HG03432 (cell line): ENCODE measurements at regions not wholly inside any gene's neighbourhood (a gene's known extent, or its start where the extent isn't known, plus 50 kb on each side); places are given as distances from the start of the nearest gene placed in this dataset.

Experiments used
- ATAC-seq: cut with Tn5 transposase; IDR thresholded peaks from one replicate; pipeline ENCODE4 v1.9.1; 2021; ENCODE audit warnings: mild to moderate bottlenecking, moderate library complexity; ENCODE audit not compliant: unreplicated experiment

DNA sequence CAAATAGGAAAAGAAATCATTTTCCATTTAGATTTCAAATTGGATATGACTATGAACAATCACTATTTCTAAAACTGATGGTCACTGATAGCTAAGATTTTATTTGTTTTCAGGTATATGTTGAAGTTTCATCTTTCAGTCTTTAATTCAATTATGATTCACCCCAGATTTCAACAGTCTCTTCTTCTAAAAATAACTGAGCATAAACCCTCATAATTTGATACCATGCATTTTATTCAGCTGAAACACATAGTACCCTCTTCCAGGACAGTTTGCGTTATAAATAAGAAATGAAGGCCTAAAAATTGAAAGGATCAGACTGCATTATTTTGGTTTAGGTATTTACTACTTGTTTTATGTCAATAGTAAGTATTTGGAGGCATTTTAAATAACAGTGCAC is 428.5 kb upstream of the NBEA start:
- ATAC-seq: no peak

DNA sequence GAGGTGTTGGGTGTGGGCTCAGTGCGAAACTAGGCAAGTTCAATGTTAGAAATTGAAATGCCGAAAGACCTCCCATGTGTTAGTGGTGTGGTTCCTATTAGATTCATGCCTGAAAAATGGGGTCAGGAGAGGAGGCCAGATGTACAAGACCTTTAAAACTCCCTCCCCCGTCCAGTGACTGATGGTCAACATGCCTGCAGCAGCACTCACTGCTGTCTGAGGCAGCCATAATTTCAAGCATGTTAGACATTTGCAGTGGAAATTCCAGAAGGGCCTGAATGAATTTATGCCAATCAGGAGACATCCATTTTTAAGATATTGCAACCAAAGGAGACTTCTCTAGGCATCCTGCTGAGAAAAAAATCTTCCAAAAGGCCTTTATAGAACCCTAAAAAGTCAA is 426.9 kb upstream of the NBEA start:
- ATAC-seq: no peak

DNA sequence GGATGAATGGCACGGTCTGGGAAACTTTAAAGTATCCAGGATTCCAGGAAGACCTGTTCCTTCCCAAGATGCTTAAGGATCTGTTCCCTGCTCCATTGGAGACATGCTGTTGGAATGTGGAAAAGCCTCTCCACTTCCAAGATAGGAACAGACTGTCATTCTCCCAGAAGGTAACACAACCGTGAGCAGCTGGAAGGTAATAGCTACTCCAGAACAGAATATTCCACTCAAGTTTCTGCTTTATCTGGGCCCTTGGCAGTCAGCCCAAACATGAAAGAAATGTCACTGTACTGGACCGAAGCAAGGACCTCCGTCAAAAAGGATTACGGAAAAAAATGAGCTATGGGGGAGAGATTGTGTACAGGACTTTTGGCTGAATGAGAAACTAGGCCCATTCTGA is 420.9 kb upstream of the NBEA start:
- ATAC-seq: no peak

DNA sequence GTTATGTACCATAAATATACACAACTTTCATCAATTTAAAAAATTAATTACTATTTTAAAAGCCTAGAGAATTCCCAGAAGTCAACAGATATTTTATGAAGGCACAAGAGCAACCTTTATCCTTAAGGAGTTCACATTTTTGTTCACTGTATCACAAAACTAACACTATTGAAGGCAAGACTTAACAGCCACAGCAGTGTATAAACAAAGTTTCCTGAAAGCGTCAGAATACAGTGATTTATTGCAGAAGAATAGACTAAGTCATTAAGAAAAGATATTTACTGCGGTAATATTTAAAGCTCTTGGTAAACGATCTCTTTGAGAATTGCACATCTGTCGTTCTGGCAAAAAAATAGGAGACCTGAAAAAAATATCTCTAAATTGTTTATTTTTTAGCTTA is 419.3 kb upstream of the NBEA start:
- no peak for ATAC-seq

DNA sequence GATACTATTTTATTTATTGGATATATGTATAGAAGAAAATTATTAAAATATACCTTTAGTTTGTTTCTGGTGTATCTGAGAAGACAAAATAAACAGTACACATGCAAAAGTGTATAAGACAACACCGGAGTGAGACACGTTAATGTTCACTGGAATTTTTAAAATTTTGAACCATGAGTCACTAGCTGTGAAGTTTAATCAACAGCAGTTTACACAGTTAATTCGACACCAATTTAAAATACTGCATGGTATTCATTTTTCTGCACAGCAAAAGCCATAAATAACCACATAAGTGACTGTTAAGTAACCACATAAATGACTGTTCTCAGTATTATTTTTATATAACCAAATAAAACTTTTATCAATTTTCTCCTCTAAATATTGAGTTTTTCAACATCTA is 418.7 kb upstream of the NBEA start:
- no peak for ATAC-seq

DNA sequence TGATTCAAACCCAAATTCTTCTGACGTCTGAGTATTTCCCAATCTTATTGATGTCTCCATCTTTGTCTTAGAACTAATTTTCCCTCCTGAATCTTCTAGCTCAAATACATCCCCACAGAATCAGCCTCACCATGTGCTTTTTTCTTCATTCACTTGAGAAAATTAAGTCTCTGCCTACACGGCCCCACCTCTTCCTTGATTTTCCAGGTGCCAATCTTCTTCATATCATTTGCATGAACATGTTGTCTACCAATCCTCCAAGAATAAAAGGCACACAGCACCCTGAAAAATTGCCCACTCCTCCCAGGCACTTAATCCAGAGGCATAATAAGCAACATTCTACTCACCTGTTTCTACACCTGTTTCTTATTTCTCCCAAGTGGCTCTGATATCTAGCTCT is 408.1 kb upstream of the NBEA start:
- ATAC-seq: no peak

DNA sequence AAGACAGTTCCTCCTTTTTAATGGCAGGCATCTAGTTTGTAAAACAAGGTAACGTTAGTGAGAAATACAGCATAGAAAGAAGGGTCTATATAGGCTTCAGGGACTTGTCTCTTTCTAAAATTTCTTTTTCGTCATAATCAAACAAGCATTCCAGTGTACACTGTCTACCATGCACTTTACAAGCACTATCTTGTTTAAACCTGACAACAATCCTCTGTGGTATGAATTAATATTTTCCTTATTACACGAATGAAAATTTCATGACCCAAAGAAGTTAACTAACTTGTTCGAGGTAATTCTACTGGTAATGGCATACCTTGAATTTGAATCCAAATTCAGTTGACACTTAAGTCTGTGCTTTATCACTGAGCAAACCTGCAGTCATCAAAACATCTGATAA is 399.7 kb upstream of the NBEA start:
- no peak for ATAC-seq

DNA sequence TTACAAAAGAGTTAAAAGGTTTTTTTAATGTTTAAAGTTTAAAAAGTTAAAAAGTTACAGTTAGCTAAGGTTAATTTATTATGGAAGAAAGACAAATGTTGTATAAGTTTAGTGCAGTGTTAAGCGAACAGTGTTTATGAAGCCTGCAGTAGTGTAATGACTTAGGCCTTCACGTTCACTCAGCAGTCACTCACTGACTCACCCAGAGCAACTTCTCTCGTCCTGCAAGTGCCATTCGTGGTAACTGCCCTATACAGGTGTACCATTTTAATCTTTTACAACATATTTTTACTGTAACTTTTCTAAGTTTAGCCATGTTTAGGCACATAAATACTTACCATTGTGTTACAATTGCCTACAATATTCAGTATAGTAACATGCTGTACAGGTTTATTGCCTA is 398.2 kb upstream of the NBEA start:
- no peak for ATAC-seq

DNA sequence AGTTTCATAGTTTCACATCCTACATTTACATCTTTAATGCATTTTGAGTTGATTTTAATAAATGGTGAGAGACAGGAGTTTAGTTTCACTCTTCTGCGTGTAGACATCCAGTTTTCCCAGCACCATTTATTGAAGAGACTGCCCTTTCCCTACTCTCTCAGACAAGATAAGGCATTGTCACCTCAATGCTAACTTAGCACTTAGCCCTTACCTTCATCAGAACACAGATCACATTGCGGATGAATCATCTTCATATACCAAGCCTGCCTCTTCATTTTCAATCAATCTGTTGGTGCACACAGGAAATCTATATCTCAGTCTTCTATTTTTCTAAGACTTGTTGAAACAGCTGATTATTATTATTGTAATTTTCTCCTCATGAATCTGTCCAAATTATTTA is 396.6 kb upstream of the NBEA start:
- ATAC-seq: no peak

DNA sequence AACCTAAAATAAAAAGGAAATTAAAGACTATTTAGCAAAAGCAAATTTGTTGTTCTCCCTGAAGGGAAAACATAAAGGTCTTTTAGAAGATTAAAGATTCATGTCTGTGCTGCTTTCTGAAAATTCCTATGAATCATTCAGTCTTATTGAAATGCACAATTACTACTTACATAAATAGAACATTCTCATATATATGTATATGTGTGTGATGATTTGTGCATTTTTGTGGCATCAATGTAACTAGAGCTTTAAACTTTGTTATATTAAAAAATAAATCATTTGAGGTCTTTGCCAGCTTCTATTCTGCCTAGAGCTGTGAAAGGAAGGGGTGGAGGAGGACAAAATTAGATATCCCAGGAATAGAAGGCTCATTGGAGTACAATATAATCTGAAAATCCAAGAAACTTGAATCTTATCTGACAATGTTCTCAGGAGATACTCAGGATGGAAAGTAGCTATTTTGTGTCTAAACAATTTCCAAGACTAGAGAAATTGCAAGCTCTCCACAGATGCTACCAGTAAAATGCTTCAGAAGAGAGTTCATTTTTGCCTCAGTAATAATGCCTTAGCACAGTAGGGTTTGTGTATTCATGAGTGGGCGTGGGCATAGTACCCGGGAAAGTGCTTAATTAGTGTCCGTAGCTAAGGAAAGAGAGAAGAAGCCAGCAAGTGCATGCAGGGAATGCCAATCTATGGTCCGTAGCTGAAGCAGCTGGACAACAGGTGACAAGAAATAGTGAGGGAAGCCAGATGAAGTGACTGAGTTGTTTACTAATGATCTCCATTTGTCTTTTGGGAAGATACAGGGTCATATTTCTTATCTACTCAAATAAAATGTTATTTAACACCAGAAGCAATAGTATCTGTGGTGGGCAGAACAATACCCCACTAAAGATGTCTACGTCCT is 395.5 kb upstream of the NBEA start:
- ATAC-seq: no peak

DNA sequence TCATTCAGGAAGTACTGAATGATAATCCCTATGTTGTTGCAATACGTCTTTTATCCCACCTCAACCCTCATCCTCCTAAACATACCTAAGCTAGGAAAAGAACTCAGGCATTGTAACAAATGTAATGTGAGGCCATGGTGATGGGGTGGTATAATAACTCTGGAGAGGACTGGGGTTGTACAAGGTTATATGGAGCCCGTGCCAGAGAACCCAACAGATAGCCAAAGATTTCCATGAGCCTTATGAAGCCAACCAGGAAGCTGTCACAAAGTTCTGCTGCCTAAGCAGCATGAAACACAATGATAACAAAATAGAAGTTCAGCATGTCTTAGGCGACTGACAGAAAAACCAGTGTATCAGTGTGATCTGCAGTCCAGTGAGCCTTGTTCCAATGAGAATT is 394.1 kb upstream of the NBEA start:
- ATAC-seq: no peak

DNA sequence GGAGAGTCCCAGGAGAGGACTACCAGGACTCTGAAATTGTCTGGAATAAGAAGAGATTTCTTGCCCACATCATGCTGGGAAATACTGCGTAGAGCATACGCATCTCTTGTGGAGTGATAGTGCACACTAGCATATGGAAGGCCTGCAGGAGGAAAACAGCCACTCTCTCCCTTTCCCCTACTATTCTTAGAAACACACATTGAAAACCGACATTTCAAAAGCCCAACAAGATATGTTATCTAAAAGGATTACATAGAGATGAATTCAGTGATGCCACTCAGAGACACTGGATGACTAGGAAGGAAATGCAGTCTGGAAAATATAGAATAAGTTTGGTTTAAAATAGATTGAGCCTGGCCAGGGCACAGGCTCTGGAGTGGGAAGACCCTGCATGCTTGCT is 388.7 kb upstream of the NBEA start:
- no peak for ATAC-seq

DNA sequence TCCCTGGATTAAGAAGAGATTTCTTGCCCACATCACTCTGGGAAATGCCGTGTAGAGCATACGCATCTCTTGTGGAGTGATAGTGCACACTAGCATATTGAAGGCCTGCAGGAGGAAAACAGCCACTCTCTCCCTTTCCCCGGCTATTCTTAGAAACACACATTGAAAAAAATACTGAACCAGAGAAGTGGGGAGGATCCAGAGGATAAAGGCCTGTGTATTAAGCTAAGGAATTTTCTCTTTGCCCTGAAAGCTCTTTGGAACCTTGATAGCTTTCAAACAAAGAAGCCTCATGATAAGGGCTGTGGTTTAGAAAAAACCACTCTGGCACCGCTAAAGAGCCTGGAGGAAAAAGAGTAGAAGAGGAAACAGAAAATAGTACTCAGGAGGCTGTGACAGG is 386.1 kb upstream of the NBEA start:
- ATAC-seq: no peak

DNA sequence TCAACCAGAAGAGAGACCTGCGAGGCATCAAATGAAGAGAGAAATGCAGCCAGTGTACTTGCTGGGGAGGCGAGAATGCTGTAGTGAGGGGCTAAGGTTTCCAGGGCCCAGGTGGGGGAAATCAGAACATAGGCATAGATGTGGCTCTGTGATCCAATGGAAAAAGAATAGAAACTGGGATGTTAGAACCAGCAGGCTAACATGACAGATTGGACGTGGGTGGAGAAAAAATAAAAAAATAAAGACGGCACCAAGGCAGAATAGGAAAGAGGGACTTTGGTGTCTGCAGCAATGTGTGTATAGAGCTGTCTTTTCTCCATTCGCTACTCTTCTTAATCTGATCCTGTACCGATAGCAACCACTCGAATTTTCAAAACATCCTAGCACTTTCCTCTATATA is 381.0 kb upstream of the NBEA start:
- no peak for ATAC-seq

DNA sequence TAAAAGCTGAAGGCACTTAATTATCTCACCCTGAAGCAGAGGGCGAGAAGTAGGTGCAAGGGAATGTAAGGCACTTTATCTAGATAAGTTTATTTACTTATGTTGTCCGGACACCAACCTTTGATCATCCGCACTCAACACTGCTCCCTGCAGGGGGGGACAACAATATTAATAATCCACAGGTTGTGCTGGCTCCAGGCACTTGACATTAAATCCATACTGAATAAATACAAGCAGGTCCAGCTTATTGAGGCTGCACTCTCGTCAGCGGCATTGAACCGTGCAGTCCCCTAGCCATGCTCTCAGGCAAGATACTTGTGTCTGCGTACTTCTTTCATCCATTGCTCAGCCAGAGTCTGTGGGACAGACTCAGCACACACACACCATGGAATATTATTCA is 374.5 kb upstream of the NBEA start:
- ATAC-seq: no peak

DNA sequence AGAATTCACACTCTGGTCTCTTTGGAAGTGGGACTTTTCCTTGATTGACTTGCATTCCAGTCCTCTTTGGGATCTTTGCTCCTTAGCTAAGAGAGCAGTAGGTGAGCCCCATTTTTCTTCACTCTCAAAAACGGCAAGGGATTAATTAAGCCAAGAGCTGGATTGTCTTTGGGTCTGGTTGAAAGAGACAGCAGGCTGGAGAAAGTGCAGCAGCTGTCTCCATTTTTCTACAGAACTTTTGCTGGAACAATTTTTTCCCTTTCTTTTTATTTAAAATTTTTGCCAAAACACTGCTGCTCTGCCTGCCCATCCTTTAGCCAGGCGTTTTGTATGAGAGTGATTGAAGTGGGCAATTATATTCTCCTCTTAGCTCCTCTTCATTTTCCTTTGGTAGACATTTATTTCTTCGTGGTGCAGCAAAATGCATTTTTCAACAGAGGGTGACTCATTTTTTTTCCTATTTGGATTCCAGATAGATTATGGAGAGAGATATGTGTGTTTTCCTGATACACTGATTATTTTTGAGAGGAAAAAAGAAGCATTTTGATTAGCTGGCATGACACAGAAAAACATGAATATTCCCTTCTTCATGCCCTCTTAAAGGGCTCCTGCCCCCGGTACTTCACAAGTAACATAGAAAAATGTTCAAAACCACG is 371.2 kb upstream of the NBEA start:
- no peak for ATAC-seq

DNA sequence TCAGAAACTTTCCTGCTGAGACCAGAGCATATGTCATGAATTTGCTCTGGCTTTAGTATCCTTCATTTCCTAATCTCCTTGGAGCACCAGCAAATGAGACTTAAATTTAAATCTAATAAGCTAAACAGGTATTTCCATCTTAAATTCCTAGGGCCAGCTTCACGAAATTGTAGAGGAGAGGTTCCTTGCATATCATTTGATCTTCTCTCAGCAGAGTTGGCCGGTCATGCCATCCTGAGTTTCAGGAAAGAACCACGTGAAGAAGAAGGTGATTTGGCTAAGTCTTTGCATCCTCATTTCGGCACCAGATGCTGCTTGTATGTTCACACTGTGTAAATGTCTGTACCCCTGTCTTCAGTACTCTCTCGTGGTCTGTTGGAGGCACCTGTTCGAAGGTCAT is 370.4 kb upstream of the NBEA start:
- no peak for ATAC-seq

DNA sequence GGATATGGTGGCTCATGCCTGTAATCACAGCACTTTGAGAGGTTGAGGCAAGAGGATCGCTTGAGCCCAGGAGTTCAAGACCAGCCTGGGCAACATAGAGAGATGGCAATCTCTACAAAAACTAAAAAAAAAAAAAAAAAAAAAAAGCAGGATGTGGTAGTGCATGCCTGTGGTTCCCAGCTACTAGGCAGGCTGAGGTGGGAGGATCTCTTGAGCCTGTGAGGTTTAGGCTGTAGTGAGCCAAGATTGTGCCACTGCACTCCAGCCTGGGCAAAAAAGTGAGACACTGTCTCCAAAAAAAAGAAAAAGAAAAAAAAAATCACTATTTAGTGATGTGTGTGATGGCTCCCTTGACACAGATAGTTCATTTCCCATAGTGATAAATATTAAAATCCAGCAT is 365.0 kb upstream of the NBEA start:
- ATAC-seq: no peak

DNA sequence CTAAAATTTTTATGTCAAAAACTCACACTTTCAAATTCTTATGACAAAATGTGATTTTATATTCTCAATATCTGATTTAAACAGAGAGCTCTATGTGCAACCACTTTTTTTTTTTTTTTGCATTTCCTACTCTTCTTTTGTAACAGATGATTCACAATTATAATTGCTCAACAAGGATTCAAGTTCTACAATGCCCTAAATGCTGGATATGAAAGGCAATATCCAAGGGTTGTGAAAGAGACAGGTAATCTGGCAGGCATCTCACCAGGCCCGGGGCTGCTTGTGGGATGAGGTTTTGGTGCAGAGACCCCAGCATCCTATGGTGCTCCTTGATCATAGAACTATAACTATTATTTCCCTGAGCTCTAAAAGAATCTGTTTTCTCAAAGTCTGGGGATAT is 363.6 kb upstream of the NBEA start:
- ATAC-seq: no peak

DNA sequence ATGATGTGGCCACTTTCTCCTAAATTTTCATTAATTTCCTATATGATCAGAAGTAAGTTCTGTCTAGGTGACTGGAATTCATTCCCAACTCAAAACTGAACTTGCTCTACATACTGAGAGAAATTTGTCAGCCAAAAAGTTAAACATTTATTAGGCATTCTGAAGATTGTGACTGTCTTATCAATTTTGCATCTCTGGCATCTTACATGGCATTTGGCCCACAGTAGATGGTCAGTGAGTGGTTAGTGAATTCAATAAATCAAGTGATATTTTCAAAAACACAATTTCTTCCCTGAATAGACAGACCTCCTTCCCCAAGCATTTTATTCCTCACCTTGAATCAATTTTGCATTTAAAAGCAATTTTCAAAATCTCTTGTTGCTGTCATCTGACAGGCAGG is 363.2 kb upstream of the NBEA start:
- ATAC-seq: no peak

DNA sequence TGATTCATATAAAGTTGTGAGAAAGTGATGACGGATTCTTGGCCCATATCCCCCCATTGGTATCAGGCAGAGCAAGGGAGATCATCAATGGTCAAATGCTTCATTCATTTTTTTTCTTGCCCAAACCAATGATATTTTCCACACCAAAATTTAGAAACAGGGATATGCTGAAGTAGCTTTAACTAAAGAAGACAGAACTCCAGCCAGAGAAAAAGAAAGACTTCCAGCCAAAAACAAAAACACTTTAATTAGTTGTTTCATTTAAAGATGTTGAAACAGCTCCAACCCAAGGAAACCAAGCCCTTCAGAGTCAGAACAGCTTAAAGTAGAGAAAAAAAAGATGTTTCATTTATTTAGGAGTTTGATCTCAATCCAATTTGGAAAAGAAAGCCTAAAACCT is 358.9 kb upstream of the NBEA start:
- ATAC-seq: no peak

DNA sequence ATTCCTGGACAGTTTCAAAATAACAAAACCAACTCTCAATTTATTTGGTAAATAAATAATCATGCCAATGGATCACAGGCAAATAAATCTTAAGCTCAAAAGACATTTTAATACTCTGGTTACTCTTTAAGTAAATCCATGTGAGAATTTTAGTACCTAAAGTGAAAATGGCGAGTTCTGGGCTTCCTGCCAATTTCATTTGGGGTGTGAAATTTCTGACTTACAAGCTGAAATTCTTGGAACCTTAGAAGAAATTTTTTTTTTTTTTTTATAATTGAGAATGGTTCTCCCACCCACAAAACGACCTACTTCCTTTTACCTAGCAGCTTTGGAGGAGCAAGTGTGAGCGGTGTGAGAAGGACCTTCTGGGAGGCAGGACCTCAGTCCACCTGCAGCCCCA is 354.5 kb upstream of the NBEA start:
- no peak for ATAC-seq

DNA sequence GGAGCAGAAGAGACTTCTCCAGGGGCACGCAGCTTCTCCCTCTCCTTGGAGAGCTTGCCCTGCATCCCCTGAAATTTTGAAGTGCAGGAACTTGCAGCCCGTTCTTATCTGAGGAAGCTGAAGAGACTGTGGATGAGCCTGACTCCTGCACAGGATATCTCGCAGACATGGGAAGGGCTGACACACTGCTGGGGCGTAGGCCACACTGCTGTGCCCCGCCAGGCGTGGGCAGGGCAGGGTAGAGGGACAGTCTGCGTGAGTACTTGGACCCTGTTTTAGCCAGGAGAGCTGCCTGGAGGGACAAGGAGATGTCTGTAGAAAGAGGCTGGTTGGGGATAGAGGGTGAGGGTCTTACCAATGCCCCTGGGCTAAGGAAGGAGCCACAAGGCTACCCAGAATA is 353.7 kb upstream of the NBEA start:
- ATAC-seq: no peak
